Cardiac fibroblast (primary cell): ENCODE measurements at regions not wholly inside any gene's neighbourhood (a gene's known extent, or its start where the extent isn't known, plus 50 kb on each side); places are given as distances from the start of the nearest gene placed in this dataset.
"Not testable (repeated sequence)": the region's sequence is repeated elsewhere in the genome, so short reads cannot be mapped to it uniquely, and the experiment has no call there.

ENCODE experiments used
- DNase-seq, 2 donors: peaks; one replicate each; pipeline versions ENCODE4 v3.0.0 to v3.0.0-alpha.2; 2010; ENCODE audit warnings: low read depth in 2 of 2
- H3K4me3 ChIP-seq, 2 donors: replicated peaks in 1 of 2; 1 replicate in 1 of 2; 2 replicates in 1 of 2; pipeline ENCODE4 v1.5.1; 2011; ENCODE audit warnings: low read depth in 2 of 2, low read length in 2 of 2, mild to moderate bottlenecking in 2 of 2, moderate library complexity in 1 of 2
- TF ChIP-seq, protein P1 (sequence below): IDR thresholded peaks from one replicate; pipeline ENCODE4 v1.5.1; 2011; ENCODE audit warnings: low read depth, mild to moderate bottlenecking, low read length, inconsistent platforms

DNA sequence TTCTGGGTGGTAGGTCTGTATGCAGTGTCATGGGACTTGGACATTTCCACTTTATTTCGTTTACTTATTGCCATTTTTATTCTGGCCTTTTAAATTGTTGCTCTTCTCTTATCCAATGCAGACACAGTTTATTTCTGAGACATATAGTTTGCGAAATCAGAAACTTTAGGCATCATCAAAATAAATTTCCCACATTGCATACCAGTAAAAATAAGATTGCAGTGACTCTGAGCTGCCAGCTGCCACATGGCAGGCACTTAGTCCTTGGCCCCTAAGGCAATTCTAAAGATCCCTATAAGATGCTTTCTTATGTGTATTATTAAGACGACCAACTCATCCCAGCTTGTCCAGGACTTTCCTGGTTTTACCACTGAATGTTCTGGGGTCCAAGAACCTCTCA is 81.8 kb upstream of the ANKRD1 start:
- peak; percentile 20 to 28 for DNase-seq
- H3K4me3 ChIP-seq, result no peak overlapping the region
- TF ChIP-seq, protein P1, sequence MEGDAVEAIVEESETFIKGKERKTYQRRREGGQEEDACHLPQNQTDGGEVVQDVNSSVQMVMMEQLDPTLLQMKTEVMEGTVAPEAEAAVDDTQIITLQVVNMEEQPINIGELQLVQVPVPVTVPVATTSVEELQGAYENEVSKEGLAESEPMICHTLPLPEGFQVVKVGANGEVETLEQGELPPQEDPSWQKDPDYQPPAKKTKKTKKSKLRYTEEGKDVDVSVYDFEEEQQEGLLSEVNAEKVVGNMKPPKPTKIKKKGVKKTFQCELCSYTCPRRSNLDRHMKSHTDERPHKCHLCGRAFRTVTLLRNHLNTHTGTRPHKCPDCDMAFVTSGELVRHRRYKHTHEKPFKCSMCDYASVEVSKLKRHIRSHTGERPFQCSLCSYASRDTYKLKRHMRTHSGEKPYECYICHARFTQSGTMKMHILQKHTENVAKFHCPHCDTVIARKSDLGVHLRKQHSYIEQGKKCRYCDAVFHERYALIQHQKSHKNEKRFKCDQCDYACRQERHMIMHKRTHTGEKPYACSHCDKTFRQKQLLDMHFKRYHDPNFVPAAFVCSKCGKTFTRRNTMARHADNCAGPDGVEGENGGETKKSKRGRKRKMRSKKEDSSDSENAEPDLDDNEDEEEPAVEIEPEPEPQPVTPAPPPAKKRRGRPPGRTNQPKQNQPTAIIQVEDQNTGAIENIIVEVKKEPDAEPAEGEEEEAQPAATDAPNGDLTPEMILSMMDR, result no peak

GRCh38 chr10:91003379-91003778 is 82.5 kb upstream of the ANKRD1 start:
- not testable (repeated sequence) for DNase-seq, H3K4me3 ChIP-seq

DNA sequence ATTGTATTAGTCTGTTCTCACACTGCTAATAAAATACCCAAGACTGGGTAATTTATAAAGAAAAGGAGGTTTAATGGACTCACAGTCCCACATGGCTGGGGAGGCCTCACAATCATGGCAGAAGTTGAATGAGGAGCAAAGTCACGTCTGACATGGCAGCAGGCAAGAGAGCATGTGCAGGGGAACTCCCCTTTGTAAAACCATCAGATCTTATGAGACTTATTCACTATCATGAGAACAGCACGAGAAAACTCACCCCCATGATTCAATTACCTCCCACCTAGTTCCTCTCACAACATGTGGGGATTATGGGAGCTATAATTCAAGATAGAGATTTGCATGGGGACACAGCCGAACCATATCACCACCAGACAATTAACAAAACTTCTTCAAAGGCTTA is 84.4 kb upstream of the ANKRD1 start:
- H3K4me3 ChIP-seq, DNase-seq: not testable (repeated sequence)

DNA sequence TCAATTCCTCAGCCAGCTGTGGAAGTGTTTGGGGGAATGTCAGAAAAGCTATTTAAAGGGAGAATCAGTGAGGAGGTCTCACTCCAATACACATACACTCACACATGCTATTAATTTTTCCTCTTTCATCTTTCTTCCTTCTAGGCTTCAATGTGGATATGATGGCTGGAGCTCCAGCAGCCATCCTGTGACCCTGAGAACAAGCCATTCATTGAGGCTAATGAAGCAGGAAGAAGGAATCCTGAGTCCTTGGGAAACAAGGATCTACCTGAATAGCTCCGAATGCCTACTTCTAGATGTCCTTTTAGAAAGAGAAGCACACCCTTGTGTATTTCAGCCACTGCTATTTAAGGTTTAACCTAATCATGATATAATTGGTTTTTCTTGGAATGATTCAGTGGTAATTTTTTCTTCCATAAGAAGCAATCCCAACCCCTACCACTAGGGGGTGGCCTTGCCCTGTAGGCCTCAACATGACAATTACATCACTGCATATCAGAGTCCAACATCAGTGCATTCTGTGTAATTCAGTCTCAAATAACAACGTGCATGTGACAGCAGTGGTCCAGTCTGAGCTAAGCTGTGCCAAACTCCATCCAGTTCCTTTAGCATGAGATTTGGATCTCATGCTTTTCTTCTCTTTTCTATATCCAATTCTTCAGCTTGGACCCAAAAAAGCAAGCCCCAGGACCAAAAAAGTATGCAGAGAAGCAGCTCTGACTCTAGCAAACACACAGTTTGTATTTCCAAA is 85.3 kb upstream of the ANKRD1 start:
- TF ChIP-seq, protein P1, result peak; percentile 97
- DNase-seq, result peak; percentile 87 to 89
- H3K4me3 ChIP-seq, result no peak overlapping the region

- no peak for DNase-seq
- TF ChIP-seq, protein P1, result no peak
- no peak overlapping the region for H3K4me3 ChIP-seq
Measured at GRCh38 chr10:91006752-91007346, 86.0 kb upstream of the ANKRD1 start.

DNA sequence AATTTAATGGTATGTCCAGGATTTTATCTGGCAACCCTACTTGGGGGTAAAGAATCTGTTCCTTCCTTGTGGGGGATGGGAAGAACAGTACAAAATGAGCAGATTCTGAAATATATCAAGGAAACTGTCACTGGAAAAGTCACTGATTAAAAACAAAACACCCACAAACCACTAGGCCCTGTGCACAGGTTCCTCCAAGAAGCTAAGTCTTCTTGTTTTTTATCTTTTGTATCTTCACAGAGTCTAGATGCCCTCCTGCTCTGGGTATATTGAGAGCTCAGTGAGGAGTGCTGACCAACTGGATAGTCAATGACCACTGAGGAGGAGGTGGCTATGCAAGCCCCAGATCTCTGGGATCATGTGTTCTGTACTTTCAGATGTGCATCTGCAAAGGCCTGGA is 86.8 kb upstream of the ANKRD1 start:
- TF ChIP-seq, protein P1, result no peak
- DNase-seq, result no peak
- no peak overlapping the region for H3K4me3 ChIP-seq

- no peak overlapping the region for H3K4me3 ChIP-seq
- TF ChIP-seq, protein P1, result no peak
- no peak for DNase-seq
Measured at GRCh38 chr10:91009121-91009520, 88.2 kb upstream of the ANKRD1 start.

- peak in 1 of 2 donors; percentile 28 for DNase-seq
- H3K4me3 ChIP-seq, result no peak overlapping the region
- TF ChIP-seq, protein P1, result no peak
Measured at GRCh38 chr10:91010952-91011351, 90.1 kb upstream of the ANKRD1 start.
